CD4-positive, alpha-beta T cell treated with Interleukin-4 for 4 hours (primary cell): ENCODE measurements at regions not wholly inside any gene's neighbourhood (a gene's known extent, or its start where the extent isn't known, plus 50 kb on each side); places are given as distances from the start of the nearest gene placed in this dataset.
"Not testable (repeated sequence)": the region's sequence is repeated elsewhere in the genome, so short reads cannot be mapped to it uniquely, and the experiment has no call there.

Source experiments
- DNase-seq: peaks from one replicate; pipeline ENCODE4 v3.0.0-alpha.2; 2020

- DNase-seq = no peak
Observed at GRCh38 chr21:35840949-35841348, 219.4 kb downstream of the SETD4 start.

DNA sequence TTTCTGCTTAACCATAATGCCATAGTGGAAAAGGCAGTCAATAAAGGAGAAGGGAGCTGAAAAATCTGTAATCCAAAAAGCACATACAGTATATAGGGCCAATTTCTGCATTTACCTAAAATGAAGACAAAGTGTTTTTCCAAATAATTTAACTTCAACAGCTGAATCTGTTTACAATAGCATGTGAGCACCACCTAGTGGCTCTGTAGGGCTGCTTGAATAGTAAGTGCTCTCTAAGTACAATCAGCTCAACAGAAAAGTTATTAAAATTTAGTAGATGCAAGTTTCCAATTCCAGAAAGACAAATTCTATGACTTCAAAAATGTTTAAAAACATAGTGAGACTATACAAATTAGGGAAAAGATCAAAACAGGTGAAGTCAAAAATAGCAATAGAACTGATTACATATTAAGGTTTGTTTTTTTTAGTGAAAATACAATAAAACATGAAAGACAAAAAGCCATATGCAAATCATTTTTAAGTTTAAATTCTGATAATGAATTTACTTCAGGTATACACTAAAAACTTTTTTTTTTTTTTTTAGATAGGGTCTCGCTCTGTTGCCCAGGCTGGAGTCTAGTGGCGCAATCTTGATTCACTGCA lies 220.0 kb downstream of the SETD4 start:
- DNase-seq = peak; percentile 53

DNA sequence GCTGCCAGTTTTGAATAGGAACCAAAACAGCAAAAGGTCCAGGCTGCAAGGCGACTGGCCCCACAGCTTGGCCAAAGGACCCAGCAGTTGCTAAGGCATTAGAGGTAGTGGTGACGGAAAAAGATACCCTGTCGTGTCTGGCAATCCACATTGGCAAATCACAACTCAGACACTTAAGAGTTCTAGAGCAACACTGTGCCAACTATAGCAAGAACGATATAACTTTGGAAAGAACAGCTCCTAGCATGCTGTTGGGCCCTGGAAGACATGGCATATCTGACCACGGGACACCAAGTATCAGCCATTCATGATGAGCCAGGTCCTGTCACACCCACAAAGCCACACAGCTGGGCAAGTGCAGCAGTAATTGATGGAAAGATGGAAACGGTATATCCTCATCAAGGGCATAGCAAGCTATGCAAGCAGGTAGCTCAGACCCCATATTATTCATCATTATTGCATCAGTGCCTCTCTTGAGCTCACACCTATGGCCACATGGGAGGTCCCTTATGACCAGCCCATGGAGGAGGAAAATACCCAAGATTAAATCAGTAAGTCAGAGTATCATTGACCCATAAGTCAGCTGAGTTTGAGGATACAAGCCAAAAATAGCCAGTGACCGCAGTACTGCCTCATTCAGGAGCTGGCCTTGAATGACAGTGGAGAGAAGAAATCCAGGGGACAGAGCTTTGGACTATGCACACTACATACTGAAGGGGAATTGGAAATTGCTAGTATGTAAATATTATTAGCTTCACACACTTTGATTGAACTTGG lies 221.2 kb downstream of the SETD4 start:
- no peak for DNase-seq

DNA sequence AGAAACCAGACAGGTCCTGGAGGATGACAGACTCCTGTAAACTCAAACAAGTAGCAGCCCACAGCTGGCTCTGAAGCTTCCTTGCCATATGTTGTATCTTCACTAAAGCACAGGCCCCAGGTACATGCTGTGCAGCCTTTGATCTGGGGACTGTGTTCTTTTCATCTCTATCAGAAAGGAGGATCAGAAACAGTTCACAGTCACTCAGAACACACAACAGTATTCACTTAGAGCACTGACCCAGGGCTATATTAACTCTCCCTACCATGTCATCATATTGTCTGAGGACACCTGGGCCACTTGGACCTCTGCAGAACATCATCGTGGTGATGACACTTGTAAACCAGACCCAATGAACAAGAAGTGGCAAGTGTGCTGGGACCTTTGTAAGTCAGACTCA lies 222.0 kb downstream of the SETD4 start:
- no peak for DNase-seq

- DNase-seq = no peak
Observed at GRCh38 chr21:35833991-35834390, 226.3 kb downstream of the SETD4 start.

GRCh38 chr21:35833388-35833787 lies 226.9 kb downstream of the SETD4 start:
- no peak for DNase-seq

DNA sequence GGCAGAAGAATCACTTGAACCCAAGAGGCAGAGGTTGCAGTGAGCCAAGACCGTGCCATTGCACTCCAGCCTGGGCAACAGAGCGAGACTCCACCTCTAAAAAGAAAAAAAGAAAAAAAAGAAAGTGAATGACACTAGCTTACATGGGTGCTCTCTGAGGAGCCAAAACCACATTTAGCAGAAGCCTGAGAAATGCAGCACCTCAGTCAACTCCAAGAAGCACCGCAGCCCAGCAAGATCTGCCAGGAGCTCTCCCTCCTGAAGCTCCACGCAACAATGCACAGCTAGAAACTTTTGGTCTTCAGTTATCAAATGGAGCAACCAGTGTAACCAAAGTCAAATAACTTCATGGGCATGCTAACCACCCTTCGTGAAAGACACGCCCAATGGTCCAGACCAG lies 229.1 kb downstream of the SETD4 start:
- no peak for DNase-seq

GRCh38 chr21:35829067-35829466 lies 231.3 kb downstream of the SETD4 start:
- DNase-seq = no peak

- DNase-seq = no peak
Observed at GRCh38 chr21:35828161-35828560, 232.2 kb downstream of the SETD4 start.

DNA sequence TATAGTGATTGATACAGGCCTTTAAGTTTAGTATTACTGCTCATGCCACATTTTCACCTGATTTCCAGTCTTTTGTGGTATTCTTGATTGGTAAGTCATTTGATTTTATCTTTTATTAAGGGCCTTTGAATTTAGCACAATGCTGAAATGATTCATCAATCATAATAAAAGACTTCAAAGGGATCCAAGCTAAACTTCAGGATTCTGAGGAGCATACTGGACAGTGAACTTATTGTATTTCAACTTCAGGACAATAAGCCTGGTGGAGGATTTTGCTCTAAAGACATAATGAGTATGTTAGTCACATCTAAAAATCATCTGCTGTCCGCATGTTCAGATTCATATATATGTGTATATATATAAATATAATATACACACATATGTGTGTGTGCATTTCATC lies 233.3 kb downstream of the SETD4 start:
- no peak for DNase-seq

GRCh38 chr21:35825370-35826353 lies 234.7 kb downstream of the SETD4 start:
- no peak for DNase-seq

- DNase-seq = no peak
Observed at GRCh38 chr21:35824136-35824535, 236.2 kb downstream of the SETD4 start.

DNA sequence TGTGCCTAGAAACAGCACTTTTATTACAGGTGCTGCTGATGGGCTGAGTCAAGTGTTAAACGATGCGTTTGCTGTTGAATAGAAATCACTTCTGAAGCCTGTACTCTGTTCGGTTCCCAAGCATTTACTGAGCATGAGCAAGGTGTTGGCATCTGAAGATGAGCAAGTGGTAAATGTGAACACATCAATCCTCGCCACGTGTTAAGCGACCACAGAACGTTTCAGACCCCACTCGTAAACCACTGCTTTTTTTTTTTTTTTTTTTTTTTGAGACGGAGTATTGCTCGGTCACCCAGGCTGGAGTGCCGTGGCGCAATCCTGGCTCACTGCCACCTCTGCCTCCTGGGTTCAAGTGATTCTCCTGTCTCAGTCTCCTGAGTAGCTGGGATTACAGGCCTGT lies 241.2 kb downstream of the SETD4 start:
- no peak for DNase-seq

DNA sequence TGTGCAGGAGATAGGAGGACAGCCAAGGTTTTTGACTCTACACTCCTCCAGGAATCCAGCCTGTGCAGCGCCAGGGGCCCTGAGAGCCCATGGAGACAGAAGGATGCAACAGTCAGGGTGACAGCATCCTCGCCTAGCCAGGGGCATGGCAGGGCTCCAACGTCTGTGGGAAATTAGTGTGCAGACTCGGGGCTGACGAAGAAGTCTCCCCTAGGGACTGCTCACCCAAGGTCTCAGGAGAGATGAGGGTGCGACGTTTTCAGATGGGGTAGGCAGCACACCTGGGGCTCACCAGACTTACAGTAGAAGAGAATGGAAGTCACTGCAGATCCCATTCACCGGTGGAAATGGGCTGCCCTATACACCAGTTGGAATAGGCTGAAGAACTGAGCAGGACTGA lies 241.7 kb downstream of the SETD4 start:
- no peak for DNase-seq

DNA sequence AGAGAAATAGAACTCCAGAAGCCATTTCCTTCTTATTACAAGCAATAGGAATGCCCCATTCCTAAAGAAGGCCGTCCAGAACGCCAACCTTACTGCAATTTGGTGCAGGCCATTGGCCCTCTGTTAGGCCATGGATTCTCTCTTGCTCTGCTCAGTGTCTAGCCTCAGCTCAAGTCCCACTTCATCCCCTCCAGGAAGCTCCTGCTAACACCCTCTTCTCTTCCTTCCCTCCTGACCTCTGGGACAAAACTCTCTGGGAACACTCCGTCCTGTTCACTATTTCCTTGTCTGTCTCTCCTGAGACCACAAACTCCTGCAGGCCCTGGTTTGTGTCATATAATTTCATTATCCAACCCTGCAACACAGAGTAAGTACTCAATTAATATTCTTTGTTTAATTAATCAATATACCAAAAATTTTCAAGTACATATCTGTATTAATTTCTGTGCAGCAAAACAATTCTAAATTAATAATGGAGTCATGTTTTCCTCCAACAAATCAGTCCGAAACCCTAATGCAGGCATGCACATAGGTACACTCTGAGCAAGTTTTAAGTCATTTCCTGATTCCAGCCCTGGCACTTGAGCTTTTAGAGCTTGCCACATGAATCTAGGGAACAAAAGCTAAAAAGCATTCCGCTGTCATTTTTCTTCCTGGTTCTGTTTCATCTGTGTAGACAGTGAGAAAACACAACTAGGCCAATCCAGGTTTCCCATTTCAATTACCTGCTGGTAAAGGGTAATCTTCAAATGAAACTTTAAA lies 245.3 kb downstream of the SETD4 start:
- no peak for DNase-seq

DNA sequence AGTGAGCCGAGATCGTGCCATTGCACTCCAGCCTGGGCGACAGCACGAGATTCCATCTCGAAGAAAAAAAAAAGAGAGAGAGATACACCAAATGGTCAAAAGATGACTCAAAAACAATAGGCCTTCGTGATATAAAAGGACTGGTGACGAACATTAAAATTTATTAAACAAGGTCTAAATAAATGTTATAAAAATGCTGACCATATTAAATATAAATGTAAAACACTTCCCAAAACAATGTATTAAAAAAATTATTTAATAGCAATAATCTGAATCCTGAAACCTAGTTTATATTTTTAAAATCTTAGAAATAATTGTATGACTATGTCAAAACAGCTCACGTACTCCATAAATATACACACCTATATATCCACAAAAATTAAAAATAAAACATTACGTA lies 247.6 kb downstream of the SETD4 start:
- DNase-seq = no peak

DNA sequence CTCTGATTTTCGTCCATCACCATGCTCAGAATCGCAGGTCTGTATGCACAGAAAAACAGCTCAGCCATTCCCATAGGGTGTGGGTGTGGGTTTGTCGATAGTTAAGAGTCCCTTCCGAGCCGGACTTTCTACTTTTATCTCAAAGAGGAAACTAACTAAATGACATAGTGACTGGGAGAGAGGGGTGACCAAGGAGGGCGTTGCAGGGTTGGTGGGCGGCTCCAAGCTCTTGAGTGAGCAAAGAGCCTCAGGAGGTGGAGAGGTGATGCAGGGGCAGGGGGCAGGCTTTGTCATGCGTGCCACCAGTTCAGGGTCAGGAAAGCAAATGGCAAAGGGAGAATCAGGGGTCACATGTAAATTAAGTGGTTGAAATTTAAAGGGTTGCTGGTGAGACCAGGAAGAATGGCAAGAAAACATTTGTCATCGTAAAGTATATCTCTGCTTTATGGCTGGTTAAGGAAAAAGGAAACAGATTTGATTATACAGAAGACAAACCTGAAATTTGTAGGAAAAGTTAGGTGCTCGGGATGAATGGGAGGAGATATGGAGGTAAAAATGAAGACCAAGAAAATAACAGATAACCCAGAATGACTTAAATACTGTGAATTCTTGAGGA lies 249.0 kb downstream of the SETD4 start:
- DNase-seq = no peak

GRCh38 chr21:35810431-35810970 lies 249.8 kb downstream of the SETD4 start:
- DNase-seq = no peak

DNA sequence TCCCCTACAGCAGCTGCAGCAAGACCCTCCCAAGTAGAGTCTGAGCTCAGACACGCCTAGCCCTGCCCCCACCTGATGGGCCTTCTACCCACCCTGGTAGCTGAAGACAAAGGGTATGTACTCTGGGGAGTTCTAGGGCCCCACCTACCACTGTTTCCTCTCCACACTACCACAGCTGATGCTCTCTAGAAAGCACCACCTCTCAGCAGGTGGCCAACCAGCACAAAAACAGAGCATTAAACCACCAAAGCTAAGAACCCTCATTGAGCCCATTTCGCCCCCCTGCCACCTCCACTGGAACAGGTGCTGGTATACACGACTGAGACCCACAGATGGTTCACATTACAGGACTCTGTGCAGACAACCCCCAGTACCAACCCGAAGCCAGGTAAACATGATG lies 258.9 kb downstream of the SETD4 start:
- no peak for DNase-seq

- DNase-seq = not testable (repeated sequence)
Observed at GRCh38 chr21:35800796-35801385, 259.4 kb downstream of the SETD4 start.

GRCh38 chr21:35796844-35797243 lies 263.5 kb downstream of the SETD4 start:
- no peak for DNase-seq

DNA sequence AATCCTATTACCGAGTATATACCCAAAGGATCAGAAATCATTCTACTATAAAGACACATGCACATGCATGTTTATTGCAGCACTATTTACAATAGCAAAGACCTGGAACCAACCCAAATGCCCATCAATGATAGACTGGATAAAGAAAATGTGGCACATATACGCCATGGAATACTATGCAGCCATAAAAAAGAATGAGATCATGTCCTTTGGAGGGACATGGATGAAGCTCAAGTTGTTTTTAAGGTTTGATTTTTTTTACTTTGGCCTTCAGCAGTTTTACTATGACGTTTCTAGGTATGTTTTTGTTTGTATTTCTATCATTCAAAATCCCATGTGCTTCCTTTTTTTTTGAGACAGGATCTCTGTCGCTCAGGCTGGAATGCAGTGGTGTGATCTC lies 265.8 kb downstream of the SETD4 start:
- DNase-seq = not testable (repeated sequence)
